KMS-11 (cell line): ENCODE measurements at regions not wholly inside any gene's neighbourhood (a gene's known extent, or its start where the extent isn't known, plus 50 kb on each side); places are given as distances from the start of the nearest gene placed in this dataset.

Source experiments
- H2AFZ ChIP-seq: fragments of 200-600 bp; sonication (generic); 2 replicates; pipeline ENCODE4 v1.6.1; 2016; ENCODE audit warnings: antibody characterized with exemption, mixed run types, low read depth
- H3K27ac ChIP-seq: fragments of 200-600 bp; sonication (generic); 2 replicates; pipeline ENCODE4 v1.6.1; 2016; ENCODE audit warnings: mild to moderate bottlenecking, mixed run types
- H3K27me3 ChIP-seq: fragments of 200-600 bp; sonication (generic); 2 replicates; pipeline ENCODE4 v1.6.1; 2017; ENCODE audit warnings: mild to moderate bottlenecking, low read depth, mixed run types, moderate library complexity; ENCODE audit not compliant: insufficient read depth
- H3K36me3 ChIP-seq: fragments of 200-600 bp; sonication (generic); 2 replicates; pipeline ENCODE4 v1.6.1; 2017; ENCODE audit warnings: mild to moderate bottlenecking, mixed run types; ENCODE audit not compliant: insufficient read depth
- H3K4me1 ChIP-seq: fragments of 200-600 bp; sonication (generic); 2 replicates; pipeline ENCODE4 v1.6.1; 2016; ENCODE audit warnings: mild to moderate bottlenecking, low read depth, mixed run types; ENCODE audit not compliant: poor library complexity, severe bottlenecking
- H3K4me2 ChIP-seq: fragments of 200-600 bp; sonication (generic); 2 replicates; pipeline ENCODE4 v1.7.0; 2016; ENCODE audit warnings: mild to moderate bottlenecking, mixed run types
- H3K4me3 ChIP-seq: fragments of 200-600 bp; sonication (generic); IDR thresholded peaks from 2 replicates; pipeline ENCODE4 v1.6.1; 2017; ENCODE audit warnings: low read depth, low read length, mixed read lengths; ENCODE audit not compliant: insufficient read depth
- H3K79me2 ChIP-seq: fragments of 200-600 bp; sonication (generic); 2 replicates; pipeline ENCODE4 v1.6.1; 2016; ENCODE audit warnings: low read depth, mixed run types; ENCODE audit not compliant: insufficient read depth
- H3K9ac ChIP-seq: fragments of 200-600 bp; sonication (generic); 2 replicates; pipeline ENCODE4 v1.6.1; 2016; ENCODE audit warnings: mild to moderate bottlenecking, mixed run types
- H4K20me1 ChIP-seq: fragments of 200-600 bp; sonication (generic); 2 replicates; pipeline ENCODE4 v1.6.1; 2016; ENCODE audit warnings: mild to moderate bottlenecking, mixed run types; ENCODE audit not compliant: insufficient read depth
- TF ChIP-seq, protein P1 (sequence below): fragments of 200-600 bp; sonication (generic); conservative IDR thresholded peaks from 2 replicates; pipeline ENCODE4 v1.6.1; 2017; ENCODE audit warnings: low read depth, mild to moderate bottlenecking, antibody characterized with exemption, low read length, moderate library complexity, mixed read lengths

DNA sequence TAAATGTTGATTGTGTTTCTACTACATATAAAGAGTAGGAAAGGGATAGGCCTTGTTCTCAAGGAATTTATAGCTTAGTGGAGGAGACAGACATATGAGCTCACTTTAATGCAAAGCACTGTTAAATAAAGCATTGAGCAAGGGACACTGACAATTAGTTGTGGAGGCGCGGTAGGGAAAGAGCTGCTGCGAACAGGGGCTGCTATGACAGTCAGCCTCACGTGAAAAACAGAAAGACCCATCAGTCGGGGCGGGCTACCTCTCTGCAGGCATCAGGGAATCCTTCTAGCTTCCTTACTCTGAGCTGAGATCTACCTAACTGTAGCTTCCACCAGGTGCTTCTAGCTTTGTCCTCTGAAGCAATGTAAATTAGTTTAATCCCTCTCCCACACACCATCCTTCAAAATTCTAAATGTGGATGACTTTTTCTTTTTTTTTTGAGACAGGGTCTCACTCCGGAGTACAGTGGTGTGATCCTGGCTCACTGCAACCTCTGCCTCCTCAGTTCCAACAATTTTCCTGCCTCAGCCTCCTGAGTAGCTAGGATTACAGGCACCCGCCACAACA, 129.9 kb upstream of the ZFHX3 start:
- no peaks in the 10 kb centered on the region for H3K27me3 ChIP-seq
- no peaks in the 10 kb centered on the region for H3K79me2 ChIP-seq
- H4K20me1 ChIP-seq, result no peaks in the 10 kb centered on the region
- no peaks in the 10 kb centered on the region for H3K36me3 ChIP-seq
- no peak overlapping the region for H3K4me3 ChIP-seq
- no peak overlapping the region for H3K27ac ChIP-seq
- no peaks in the 10 kb centered on the region for H3K4me1 ChIP-seq
- no peak overlapping the region for H3K4me2 ChIP-seq
- H3K9ac ChIP-seq, result no peak overlapping the region
- TF ChIP-seq, protein P1, sequence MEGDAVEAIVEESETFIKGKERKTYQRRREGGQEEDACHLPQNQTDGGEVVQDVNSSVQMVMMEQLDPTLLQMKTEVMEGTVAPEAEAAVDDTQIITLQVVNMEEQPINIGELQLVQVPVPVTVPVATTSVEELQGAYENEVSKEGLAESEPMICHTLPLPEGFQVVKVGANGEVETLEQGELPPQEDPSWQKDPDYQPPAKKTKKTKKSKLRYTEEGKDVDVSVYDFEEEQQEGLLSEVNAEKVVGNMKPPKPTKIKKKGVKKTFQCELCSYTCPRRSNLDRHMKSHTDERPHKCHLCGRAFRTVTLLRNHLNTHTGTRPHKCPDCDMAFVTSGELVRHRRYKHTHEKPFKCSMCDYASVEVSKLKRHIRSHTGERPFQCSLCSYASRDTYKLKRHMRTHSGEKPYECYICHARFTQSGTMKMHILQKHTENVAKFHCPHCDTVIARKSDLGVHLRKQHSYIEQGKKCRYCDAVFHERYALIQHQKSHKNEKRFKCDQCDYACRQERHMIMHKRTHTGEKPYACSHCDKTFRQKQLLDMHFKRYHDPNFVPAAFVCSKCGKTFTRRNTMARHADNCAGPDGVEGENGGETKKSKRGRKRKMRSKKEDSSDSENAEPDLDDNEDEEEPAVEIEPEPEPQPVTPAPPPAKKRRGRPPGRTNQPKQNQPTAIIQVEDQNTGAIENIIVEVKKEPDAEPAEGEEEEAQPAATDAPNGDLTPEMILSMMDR, result no peak
- no peak overlapping the region for H2AFZ ChIP-seq

DNA sequence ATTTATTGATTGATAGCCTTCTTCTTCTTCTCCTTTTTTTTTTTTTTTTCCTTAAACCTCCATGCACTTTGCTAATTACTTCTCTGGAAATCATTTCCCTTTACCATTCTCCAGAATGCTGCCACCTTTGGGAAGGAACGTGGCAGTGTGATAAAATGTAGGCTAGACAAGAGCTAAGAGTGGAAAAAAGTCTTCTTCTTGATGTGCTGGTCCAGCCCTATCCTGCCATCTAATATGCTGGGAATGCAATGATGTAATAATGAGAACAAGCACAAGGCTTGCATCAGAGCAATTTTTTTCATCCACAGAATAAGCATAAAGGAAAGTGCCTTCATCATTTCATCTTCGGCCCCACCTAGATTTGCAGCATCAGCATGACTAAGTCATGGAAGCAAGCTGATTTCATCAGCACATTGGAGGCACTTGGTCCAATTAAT, 128.7 kb upstream of the ZFHX3 start:
- H3K79me2 ChIP-seq, result no peaks in the 10 kb centered on the region
- H3K4me1 ChIP-seq, result no peaks in the 10 kb centered on the region
- TF ChIP-seq, protein P1, result no peak
- no peaks in the 10 kb centered on the region for H3K36me3 ChIP-seq
- H3K4me3 ChIP-seq, result no peak overlapping the region
- no peaks in the 10 kb centered on the region for H3K27me3 ChIP-seq
- H3K9ac ChIP-seq, result no peak overlapping the region
- H4K20me1 ChIP-seq, result no peaks in the 10 kb centered on the region
- no peak overlapping the region for H3K27ac ChIP-seq
- H3K4me2 ChIP-seq, result no peak overlapping the region
- no peak overlapping the region for H2AFZ ChIP-seq

DNA sequence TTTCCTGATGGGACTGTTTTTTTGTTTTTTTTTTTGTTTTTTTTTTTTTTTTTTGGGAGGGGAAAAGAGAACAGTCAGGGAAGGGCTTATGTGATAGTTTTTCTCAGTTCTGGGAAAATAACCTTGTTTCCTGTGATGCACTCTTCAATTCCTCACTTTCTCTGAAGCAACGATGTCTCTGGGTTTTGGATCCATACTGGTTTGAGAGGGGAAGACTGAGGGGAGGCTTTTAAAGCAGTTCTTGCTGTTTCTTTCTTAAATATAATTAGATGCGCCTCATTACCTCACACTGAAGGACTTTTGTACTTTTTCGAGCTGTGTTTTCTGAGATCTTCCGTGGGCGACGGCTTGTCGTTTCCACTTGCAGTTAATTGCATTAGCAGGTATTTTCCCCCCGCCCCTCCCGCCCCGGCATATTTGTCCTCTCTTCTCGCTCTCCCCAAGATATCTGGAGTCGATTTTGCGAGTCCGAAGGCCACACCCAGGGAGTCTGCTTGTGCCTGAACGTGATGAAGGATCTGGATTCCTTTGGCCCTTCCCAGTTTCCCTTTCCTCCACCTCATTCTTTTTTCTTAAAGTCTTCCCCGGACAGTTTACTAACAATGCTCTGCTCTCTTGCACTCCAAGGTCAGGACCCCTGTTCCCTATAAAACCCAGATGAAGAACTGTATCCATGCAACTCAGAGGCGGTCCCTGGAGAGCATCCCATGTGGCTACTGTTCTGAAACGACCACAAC, 125.2 kb upstream of the ZFHX3 start:
- Histone ChIP-seq H3K9ac (no peak overlapping the region), H3K27me3 (no peaks in the 10 kb centered on the region), H3K27ac (no peak overlapping the region), H3K4me2 (no peak overlapping the region), H3K79me2 (no peaks in the 10 kb centered on the region), H3K4me3 (no peak overlapping the region), H3K4me1 (no peaks in the 10 kb centered on the region), H3K36me3 (no peaks in the 10 kb centered on the region), H4K20me1 (no peaks in the 10 kb centered on the region), H2AFZ (no peak overlapping the region)
- TF ChIP-seq, protein P1, result no peak; the same call in 1 of the 2 replicates

DNA sequence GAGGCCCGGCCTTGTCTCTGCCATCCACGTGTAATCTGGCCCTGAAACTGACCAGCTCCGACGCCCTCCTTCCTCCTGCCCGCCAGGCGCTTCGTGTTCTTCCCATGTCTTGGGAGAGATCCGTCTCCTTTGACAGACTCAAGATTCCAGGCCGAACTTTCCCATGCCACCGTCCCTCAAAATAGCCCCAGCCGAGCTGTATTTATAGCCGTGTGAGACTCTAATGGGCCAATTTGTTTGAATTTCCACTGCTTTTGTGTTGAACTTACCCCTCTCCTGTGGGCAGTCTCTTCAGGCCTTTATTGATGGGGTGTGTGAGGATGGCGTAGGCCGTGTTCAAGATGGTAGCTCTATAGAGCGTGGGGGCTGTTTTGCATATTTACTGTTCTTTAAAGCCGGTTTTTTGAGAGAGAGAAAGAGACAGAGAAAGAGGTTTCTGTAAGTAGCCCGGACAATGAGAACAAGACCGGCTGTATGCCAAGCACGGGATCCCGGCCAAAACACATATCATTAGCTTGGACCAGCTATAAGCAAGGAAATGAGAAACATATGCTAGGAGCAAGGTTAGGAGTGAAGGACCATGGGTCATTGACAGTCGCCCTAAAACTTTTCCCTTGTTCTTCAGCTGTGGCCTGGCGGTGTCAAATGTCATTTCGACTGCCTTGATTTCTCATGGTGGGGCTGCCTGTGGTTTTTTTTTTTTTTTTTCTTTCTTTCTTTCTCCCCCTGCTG, 124.5 kb upstream of the ZFHX3 start:
- no peaks in the 10 kb centered on the region for H4K20me1 ChIP-seq
- TF ChIP-seq, protein P1, result no peak; the same call in 1 of the 2 replicates
- no peak overlapping the region for H3K9ac ChIP-seq
- H3K4me2 ChIP-seq, result no peak overlapping the region
- no peak overlapping the region for H3K4me3 ChIP-seq
- no peak overlapping the region for H3K27ac ChIP-seq
- H2AFZ ChIP-seq, result no peak overlapping the region
- no peaks in the 10 kb centered on the region for H3K36me3 ChIP-seq
- H3K79me2 ChIP-seq, result no peaks in the 10 kb centered on the region
- no peaks in the 10 kb centered on the region for H3K27me3 ChIP-seq
- no peaks in the 10 kb centered on the region for H3K4me1 ChIP-seq
